GM23338 (cell line): ENCODE measurements at regions not wholly inside any gene's neighbourhood (a gene's known extent, or its start where the extent isn't known, plus 50 kb on each side); places are given as distances from the start of the nearest gene placed in this dataset.
A peak's percentile ranks its signal among the peaks of the same experiment; 100 is the strongest.

Experiments
- ATAC-seq: fragments of 200-7000 bp; cut with Tn5 transposase; 3 replicates; pipeline ENCODE4 v1.9.1; 2020
- DNase-seq: peaks from one replicate; pipeline ENCODE4 v3.0.0-alpha.2; 2015; ENCODE audit warnings: low spot score
- H2AFZ ChIP-seq: fragments of 200-600 bp; sonication (generic); 2 replicates; pipeline ENCODE4 v1.8.0; 2016; ENCODE audit warnings: antibody characterized with exemption, mild to moderate bottlenecking, moderate library complexity
- H3F3A ChIP-seq: fragments of 200-600 bp; sonication (generic); replicated peaks from 2 replicates; pipeline ENCODE4 v1.8.0; 2017; ENCODE audit warnings: antibody characterized with exemption, mixed run types, low read depth
- H3K27ac ChIP-seq: fragments of 200-600 bp; sonication (generic); 2 replicates; pipeline ENCODE4 v1.6.1; 2016; ENCODE audit warnings: low read depth
- H3K27me3 ChIP-seq: fragments of 200-600 bp; sonication (generic); 2 replicates; pipeline ENCODE4 v1.8.0; 2016; ENCODE audit warnings: mild to moderate bottlenecking, mixed run types, moderate library complexity; ENCODE audit not compliant: insufficient read depth
- H3K36me3 ChIP-seq: fragments of 200-600 bp; sonication (generic); 2 replicates; pipeline ENCODE4 v1.8.0; 2016; ENCODE audit warnings: mild to moderate bottlenecking; ENCODE audit not compliant: insufficient read depth
- H3K4me1 ChIP-seq: fragments of 200-600 bp; sonication (generic); 2 replicates; pipeline ENCODE4 v1.8.0; 2016; ENCODE audit warnings: mild to moderate bottlenecking, moderate library complexity; ENCODE audit not compliant: insufficient read depth
- H3K4me2 ChIP-seq: fragments of 200-600 bp; sonication (generic); 2 replicates; pipeline ENCODE4 v1.7.1; 2017; ENCODE audit warnings: mixed run types
- H3K4me3 ChIP-seq: fragments of 200-600 bp; sonication (generic); 2 replicates; pipeline ENCODE4 v1.6.1; 2016; ENCODE audit warnings: mixed run types
- H3K79me2 ChIP-seq: fragments of 200-600 bp; sonication (generic); replicated peaks from 2 replicates; pipeline ENCODE4 v1.8.0; 2017; ENCODE audit warnings: mild to moderate bottlenecking; ENCODE audit not compliant: insufficient read depth
- H3K9me2 ChIP-seq: fragments of 200-600 bp; sonication (generic); 2 replicates; pipeline ENCODE4 v1.8.0; 2017; ENCODE audit not compliant: insufficient read depth
- H4K20me1 ChIP-seq: fragments of 200-600 bp; sonication (generic); replicated peaks from 2 replicates; pipeline ENCODE4 v1.8.0; 2017; ENCODE audit warnings: mild to moderate bottlenecking; ENCODE audit not compliant: insufficient read depth
- H3K27ac Mint-ChIP-seq: 2 replicates; pipeline ENCODE4 v1.8.0; 2020; ENCODE audit warnings: inconsistent platforms, mild to moderate bottlenecking, moderate library complexity, mixed read lengths
- H3K27me3 Mint-ChIP-seq: 3 replicates; pipeline ENCODE4 v1.8.0; 2022; ENCODE audit warnings: low read depth, mild to moderate bottlenecking, moderate library complexity, mixed read lengths, inconsistent platforms; ENCODE audit not compliant: insufficient read depth, poor library complexity
- H3K36me3 Mint-ChIP-seq: 3 replicates; pipeline ENCODE4 v1.8.0; 2021; ENCODE audit warnings: low read depth, mild to moderate bottlenecking, inconsistent platforms, moderate library complexity, mixed read lengths
- H3K4me1 Mint-ChIP-seq: 3 replicates; pipeline ENCODE4 v1.8.0; 2020; ENCODE audit warnings: mild to moderate bottlenecking, inconsistent platforms, mixed read lengths
- H3K4me3 Mint-ChIP-seq: 3 replicates; pipeline ENCODE4 v1.8.0; 2021; ENCODE audit warnings: moderate library complexity, mild to moderate bottlenecking, inconsistent platforms, mixed read lengths
- H3K9me3 Mint-ChIP-seq: 3 replicates; pipeline ENCODE4 v1.8.0; 2020; ENCODE audit warnings: moderate library complexity, mild to moderate bottlenecking, inconsistent platforms, mixed read lengths
- EZH2 ChIP-seq: fragments of 200-600 bp; sonication (generic); IDR thresholded peaks from one replicate; pipeline ENCODE4 v1.8.0; 2017; ENCODE audit warnings: antibody characterized with exemption, mild to moderate bottlenecking, low read depth; ENCODE audit not compliant: unreplicated experiment
- JUNB ChIP-seq: IDR thresholded peaks from one replicate; pipeline ENCODE4 v1.6.1; 2016; ENCODE audit warnings: antibody characterized with exemption; ENCODE audit not compliant: unreplicated experiment
- STAT1 ChIP-seq: IDR thresholded peaks from one replicate; pipeline ENCODE4 v1.6.1; 2016; ENCODE audit warnings: antibody characterized with exemption; ENCODE audit not compliant: unreplicated experiment
- ZNF114 ChIP-seq: fragments of 250-450 bp; sonication (Bioruptor Pico); IDR thresholded peaks from 2 replicates; pipeline ENCODE4 v1.5.0; 2020; ENCODE audit warnings: mild to moderate bottlenecking, moderate library complexity
- TF ChIP-seq, protein P1 (sequence below): fragments of 250-450 bp; sonication (Bioruptor Pico); IDR thresholded peaks from 2 replicates; pipeline ENCODE4 v1.5.0; 2020; ENCODE audit warnings: mild to moderate bottlenecking, moderate library complexity
- TF ChIP-seq, protein P2 (sequence below), 2 experiments: fragments of 200-600 bp in 1 of 2; sonication (generic) in 1 of 2; conservative IDR thresholded peaks; 2 replicates each; pipeline versions ENCODE4 v1.5.1 to v1.6.1; 2016 to 2017; ENCODE audit warnings: antibody characterized with exemption in 2 of 2, low read depth in 2 of 2, mild to moderate bottlenecking in 2 of 2, moderate library complexity in 1 of 2
- TF ChIP-seq, protein P3 (sequence below): IDR thresholded peaks from 2 replicates; pipeline ENCODE4 v1.6.1; 2016; ENCODE audit warnings: antibody characterized with exemption

DNA sequence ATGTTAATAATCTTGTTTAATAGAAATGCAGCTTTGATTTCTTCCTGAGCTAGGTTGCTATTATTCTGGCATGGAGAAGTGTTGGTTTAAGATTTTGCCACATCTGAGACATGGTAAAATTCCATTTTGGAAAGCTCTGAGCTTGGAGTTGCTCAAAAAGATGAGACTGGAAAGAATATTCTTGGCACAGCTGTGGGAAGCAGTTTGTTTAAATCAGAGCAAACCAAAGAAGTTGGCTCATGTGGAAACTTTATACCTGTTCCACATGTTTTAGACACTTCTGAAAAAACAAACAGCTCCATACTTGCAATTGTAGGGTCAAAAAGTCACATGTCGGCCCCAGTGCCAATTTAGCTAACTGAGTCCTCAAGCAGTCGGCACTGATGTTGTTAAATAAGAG is 116.6 kb downstream of the SLC4A3 start (continued):
- TF ChIP-seq, protein P1, sequence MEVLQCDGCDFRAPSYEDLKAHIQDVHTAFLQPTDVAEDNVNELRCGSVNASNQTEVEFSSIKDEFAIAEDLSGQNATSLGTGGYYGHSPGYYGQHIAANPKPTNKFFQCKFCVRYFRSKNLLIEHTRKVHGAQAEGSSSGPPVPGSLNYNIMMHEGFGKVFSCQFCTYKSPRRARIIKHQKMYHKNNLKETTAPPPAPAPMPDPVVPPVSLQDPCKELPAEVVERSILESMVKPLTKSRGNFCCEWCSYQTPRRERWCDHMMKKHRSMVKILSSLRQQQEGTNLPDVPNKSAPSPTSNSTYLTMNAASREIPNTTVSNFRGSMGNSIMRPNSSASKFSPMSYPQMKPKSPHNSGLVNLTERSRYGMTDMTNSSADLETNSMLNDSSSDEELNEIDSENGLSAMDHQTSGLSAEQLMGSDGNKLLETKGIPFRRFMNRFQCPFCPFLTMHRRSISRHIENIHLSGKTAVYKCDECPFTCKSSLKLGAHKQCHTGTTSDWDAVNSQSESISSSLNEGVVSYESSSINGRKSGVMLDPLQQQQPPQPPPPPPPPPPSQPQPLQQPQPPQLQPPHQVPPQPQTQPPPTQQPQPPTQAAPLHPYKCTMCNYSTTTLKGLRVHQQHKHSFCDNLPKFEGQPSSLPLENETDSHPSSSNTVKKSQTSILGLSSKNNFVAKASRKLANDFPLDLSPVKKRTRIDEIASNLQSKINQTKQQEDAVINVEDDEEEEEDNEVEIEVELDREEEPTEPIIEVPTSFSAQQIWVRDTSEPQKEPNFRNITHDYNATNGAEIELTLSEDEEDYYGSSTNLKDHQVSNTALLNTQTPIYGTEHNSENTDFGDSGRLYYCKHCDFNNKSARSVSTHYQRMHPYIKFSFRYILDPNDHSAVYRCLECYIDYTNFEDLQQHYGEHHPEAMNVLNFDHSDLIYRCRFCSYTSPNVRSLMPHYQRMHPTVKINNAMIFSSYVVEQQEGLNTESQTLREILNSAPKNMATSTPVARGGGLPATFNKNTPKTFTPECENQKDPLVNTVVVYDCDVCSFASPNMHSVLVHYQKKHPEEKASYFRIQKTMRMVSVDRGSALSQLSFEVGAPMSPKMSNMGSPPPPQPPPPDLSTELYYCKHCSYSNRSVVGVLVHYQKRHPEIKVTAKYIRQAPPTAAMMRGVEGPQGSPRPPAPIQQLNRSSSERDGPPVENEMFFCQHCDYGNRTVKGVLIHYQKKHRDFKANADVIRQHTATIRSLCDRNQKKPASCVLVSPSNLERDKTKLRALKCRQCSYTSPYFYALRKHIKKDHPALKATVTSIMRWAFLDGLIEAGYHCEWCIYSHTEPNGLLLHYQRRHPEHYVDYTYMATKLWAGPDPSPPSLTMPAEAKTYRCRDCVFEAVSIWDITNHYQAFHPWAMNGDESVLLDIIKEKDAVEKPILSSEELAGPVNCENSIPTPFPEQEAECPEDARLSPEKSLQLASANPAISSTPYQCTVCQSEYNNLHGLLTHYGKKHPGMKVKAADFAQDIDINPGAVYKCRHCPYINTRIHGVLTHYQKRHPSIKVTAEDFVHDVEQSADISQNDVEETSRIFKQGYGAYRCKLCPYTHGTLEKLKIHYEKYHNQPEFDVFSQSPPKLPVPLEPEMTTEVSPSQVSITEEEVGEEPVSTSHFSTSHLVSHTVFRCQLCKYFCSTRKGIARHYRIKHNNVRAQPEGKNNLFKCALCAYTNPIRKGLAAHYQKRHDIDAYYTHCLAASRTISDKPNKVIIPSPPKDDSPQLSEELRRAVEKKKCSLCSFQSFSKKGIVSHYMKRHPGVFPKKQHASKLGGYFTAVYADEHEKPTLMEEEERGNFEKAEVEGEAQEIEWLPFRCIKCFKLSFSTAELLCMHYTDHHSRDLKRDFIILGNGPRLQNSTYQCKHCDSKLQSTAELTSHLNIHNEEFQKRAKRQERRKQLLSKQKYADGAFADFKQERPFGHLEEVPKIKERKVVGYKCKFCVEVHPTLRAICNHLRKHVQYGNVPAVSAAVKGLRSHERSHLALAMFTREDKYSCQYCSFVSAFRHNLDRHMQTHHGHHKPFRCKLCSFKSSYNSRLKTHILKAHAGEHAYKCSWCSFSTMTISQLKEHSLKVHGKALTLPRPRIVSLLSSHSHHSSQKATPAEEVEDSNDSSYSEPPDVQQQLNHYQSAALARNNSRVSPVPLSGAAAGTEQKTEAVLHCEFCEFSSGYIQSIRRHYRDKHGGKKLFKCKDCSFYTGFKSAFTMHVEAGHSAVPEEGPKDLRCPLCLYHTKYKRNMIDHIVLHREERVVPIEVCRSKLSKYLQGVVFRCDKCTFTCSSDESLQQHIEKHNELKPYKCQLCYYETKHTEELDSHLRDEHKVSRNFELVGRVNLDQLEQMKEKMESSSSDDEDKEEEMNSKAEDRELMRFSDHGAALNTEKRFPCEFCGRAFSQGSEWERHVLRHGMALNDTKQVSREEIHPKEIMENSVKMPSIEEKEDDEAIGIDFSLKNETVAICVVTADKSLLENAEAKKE (CRISPR knock-in tag), result no peak
- no peak for TF ChIP-seq ZNF114 (CRISPR knock-in tag)
- TF ChIP-seq EZH2, result no peak
- no peak for TF ChIP-seq STAT1
- TF ChIP-seq, protein P2, sequence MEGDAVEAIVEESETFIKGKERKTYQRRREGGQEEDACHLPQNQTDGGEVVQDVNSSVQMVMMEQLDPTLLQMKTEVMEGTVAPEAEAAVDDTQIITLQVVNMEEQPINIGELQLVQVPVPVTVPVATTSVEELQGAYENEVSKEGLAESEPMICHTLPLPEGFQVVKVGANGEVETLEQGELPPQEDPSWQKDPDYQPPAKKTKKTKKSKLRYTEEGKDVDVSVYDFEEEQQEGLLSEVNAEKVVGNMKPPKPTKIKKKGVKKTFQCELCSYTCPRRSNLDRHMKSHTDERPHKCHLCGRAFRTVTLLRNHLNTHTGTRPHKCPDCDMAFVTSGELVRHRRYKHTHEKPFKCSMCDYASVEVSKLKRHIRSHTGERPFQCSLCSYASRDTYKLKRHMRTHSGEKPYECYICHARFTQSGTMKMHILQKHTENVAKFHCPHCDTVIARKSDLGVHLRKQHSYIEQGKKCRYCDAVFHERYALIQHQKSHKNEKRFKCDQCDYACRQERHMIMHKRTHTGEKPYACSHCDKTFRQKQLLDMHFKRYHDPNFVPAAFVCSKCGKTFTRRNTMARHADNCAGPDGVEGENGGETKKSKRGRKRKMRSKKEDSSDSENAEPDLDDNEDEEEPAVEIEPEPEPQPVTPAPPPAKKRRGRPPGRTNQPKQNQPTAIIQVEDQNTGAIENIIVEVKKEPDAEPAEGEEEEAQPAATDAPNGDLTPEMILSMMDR (conservative IDR thresholded peaks at IDR 0.05; ENCODE audit: low read depth in 2 of 2), result no peak

DNA sequence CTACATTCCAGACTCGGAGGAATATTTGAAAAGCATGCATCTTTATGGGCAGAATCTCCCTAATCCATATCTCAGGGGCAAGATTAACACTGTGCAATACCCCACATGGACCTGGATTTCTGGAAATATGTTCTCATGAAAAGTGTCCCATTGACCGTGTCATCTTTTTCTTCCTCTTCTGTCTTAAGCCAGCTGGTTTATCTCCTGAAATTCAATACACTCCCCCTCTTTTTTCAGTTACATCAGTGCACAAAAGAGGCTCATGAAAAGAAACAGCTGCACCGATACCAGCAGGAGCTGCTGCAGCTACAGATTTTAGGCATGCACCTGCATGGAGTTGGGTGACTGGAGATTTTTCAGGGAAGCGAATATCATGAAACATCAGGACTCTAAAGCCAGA is 117.2 kb downstream of the SLC4A3 start:
- H3K4me1 Mint-ChIP-seq, result peaks cover 7% of the 10 kb centered on the region; the same call in 2 of the 3 replicates
- H3K9me3 Mint-ChIP-seq, result no peaks in the 10 kb centered on the region; the same call in 2 of the 3 replicates

More for the DNA sequence above, 117.2 kb downstream of the SLC4A3 start:
- no peaks in the 10 kb centered on the region for H4K20me1 ChIP-seq
- DNase-seq, result no peak
- H3K27ac Mint-ChIP-seq, result no peak overlapping the region
- H3K79me2 ChIP-seq, result no peaks in the 10 kb centered on the region
- H3K27me3 Mint-ChIP-seq, result no peaks in the 10 kb centered on the region
- no peaks in the 10 kb centered on the region for H3F3A ChIP-seq
- ATAC-seq, result no peak
- TF ChIP-seq, protein P2 (conservative IDR thresholded peaks at IDR 0.05; ENCODE audit: low read depth in 2 of 2), result 0 out of 4 replicates have a peak, but pooled peaks of 1 of the 2 experiments have one; percentile 9
- no peak for TF ChIP-seq JUNB
- no peak for TF ChIP-seq ZNF114 (CRISPR knock-in tag)
- no peak for TF ChIP-seq EZH2
- TF ChIP-seq, protein P3, sequence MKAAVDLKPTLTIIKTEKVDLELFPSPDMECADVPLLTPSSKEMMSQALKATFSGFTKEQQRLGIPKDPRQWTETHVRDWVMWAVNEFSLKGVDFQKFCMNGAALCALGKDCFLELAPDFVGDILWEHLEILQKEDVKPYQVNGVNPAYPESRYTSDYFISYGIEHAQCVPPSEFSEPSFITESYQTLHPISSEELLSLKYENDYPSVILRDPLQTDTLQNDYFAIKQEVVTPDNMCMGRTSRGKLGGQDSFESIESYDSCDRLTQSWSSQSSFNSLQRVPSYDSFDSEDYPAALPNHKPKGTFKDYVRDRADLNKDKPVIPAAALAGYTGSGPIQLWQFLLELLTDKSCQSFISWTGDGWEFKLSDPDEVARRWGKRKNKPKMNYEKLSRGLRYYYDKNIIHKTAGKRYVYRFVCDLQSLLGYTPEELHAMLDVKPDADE, result no peak
- H3K36me3 Mint-ChIP-seq, result no peaks in the 10 kb centered on the region
- no peaks in the 10 kb centered on the region for H3K27me3 ChIP-seq
- peaks cover 4% of the 10 kb centered on the region for H3K9me2 ChIP-seq
- H2AFZ ChIP-seq, result no peak overlapping the region
- no peak overlapping the region for H3K4me3 Mint-ChIP-seq
- no peaks in the 10 kb centered on the region for H3K36me3 ChIP-seq
- H3K4me3 ChIP-seq, result no peak overlapping the region
- H3K4me1 ChIP-seq, result peaks cover under 1% of the 10 kb centered on the region
- H3K27ac ChIP-seq, result no peak overlapping the region
- H3K4me2 ChIP-seq, result no peak overlapping the region
